CD14-positive monocyte (primary cell): ENCODE measurements at regions not wholly inside any gene's neighbourhood (a gene's known extent, or its start where the extent isn't known, plus 50 kb on each side); places are given as distances from the start of the nearest gene placed in this dataset.

ENCODE experiments used
- DNase-seq, 3 donors: peaks; one replicate each; pipeline ENCODE4 v3.0.0-alpha.2; 2011 to 2022
- H2AFZ ChIP-seq: 2 replicates; pipeline ENCODE4 v1.6.0; 2012; ENCODE audit warnings: mild to moderate bottlenecking, low read depth, low read length, inconsistent platforms; ENCODE audit not compliant: insufficient read depth, poor library complexity, severe bottlenecking
- H3K27ac ChIP-seq, 2 donors: 1 replicate in 1 of 2; 2 replicates in 1 of 2; pipeline ENCODE4 v1.5.1; 2012 to 2013; ENCODE audit warnings: low read length in 2 of 2, control low read depth in 1 of 2, inconsistent platforms in 1 of 2, low read depth in 1 of 2, mild to moderate bottlenecking in 1 of 2
- H3K27me3 ChIP-seq, 2 donors: one replicate each; pipeline versions ENCODE4 v1.6.0 to v1.6.1; 2011 to 2013; ENCODE audit warnings: low read length in 2 of 2; ENCODE audit not compliant: control insufficient read depth in 2 of 2, insufficient read depth in 2 of 2
- H3K36me3 ChIP-seq, 2 donors: replicated peaks in 1 of 2; 1 replicate in 1 of 2; 2 replicates in 1 of 2; pipeline versions ENCODE4 v1.5.1 to v1.6.1; 2012 to 2013; ENCODE audit warnings: low read length in 2 of 2, control low read depth in 1 of 2, inconsistent platforms in 1 of 2, mild to moderate bottlenecking in 1 of 2; ENCODE audit not compliant: insufficient read depth in 2 of 2, control insufficient read depth in 1 of 2
- H3K4me1 ChIP-seq, 2 donors: 1 replicate in 1 of 2; 2 replicates in 1 of 2; pipeline versions ENCODE4 v1.5.1 to v1.6.1; 2012 to 2013; ENCODE audit warnings: low read length in 2 of 2, control low read depth in 1 of 2, inconsistent platforms in 1 of 2, mild to moderate bottlenecking in 1 of 2, moderate library complexity in 1 of 2; ENCODE audit not compliant: insufficient read depth in 2 of 2, control insufficient read depth in 1 of 2
- H3K4me2 ChIP-seq: replicated peaks from 2 replicates; pipeline ENCODE3; 2012; ENCODE audit warnings: low read length, moderate library complexity, mild to moderate bottlenecking; ENCODE audit not compliant: poor library complexity, severe bottlenecking; ENCODE audit errors: extremely low read depth
- H3K4me3 ChIP-seq, 3 experiments: fragments of 200-600 bp in 1 of 3; sonication (generic) in 1 of 3; replicated peaks in 1 of 3; 1 replicate in 2 of 3; 2 replicates in 1 of 3; pipeline ENCODE4 v1.5.1; 2011 to 2013; ENCODE audit warnings: low read length in 3 of 3, mild to moderate bottlenecking in 3 of 3, control low read depth in 2 of 3, low read depth in 2 of 3, inconsistent platforms in 1 of 3, moderate library complexity in 1 of 3
- H3K79me2 ChIP-seq: 2 replicates; pipeline ENCODE4 v1.6.0; 2012; ENCODE audit warnings: mild to moderate bottlenecking, control low read depth, inconsistent platforms, low read length, moderate library complexity; ENCODE audit not compliant: insufficient read depth
- H3K9ac ChIP-seq: 2 replicates; pipeline ENCODE4 v1.6.0; 2017; ENCODE audit warnings: low read length, mild to moderate bottlenecking; ENCODE audit not compliant: insufficient read depth, poor library complexity, severe bottlenecking
- H3K9me3 ChIP-seq, 2 donors: replicated peaks in 1 of 2; 1 replicate in 1 of 2; 2 replicates in 1 of 2; pipeline versions ENCODE4 v1.5.1 to v1.6.1; 2012 to 2013; ENCODE audit warnings: low read length in 2 of 2, control low read depth in 1 of 2; ENCODE audit not compliant: control insufficient read depth in 1 of 2, insufficient read depth in 1 of 2
- H4K20me1 ChIP-seq: 2 replicates; pipeline ENCODE4 v1.6.0; 2012; ENCODE audit warnings: mild to moderate bottlenecking, low read length, control low read depth, moderate library complexity; ENCODE audit not compliant: insufficient read depth
- H3K27ac Mint-ChIP-seq, 7 donors: one replicate each; pipeline ENCODE4 v1.8.0; 2020; ENCODE audit warnings: mild to moderate bottlenecking in 7 of 7, mixed read lengths in 7 of 7, moderate library complexity in 6 of 7, inconsistent platforms in 2 of 7
- H3K27me3 Mint-ChIP-seq, 3 donors: one replicate each; pipeline ENCODE4 v1.8.0; 2021 to 2022; ENCODE audit warnings: low read depth in 3 of 3, mild to moderate bottlenecking in 3 of 3, mixed read lengths in 3 of 3, moderate library complexity in 3 of 3, inconsistent platforms in 1 of 3
- H3K36me3 Mint-ChIP-seq, 2 donors: one replicate each; pipeline ENCODE4 v1.8.0; 2020; ENCODE audit warnings: mixed read lengths in 2 of 2, inconsistent platforms in 1 of 2, mild to moderate bottlenecking in 1 of 2
- H3K4me1 Mint-ChIP-seq: one replicate; pipeline ENCODE4 v1.8.0; 2020; ENCODE audit warnings: mild to moderate bottlenecking, mixed read lengths
- H3K4me3 Mint-ChIP-seq, 2 donors: one replicate each; pipeline ENCODE4 v1.8.0; 2020; ENCODE audit warnings: mild to moderate bottlenecking in 2 of 2, mixed read lengths in 2 of 2, moderate library complexity in 1 of 2
- H3K9me3 Mint-ChIP-seq, 7 donors: one replicate each; pipeline ENCODE4 v1.8.0; 2020 to 2022; ENCODE audit warnings: mixed read lengths in 7 of 7, mild to moderate bottlenecking in 6 of 7, moderate library complexity in 6 of 7, inconsistent platforms in 2 of 7
- WGBS: methylation state at CpG from one replicate; pipeline ENCODE4 v1.1.5; 2013; ENCODE audit warnings: missing lambda C conversion rate; ENCODE audit not compliant: insufficient coverage; 5-methylcytosine and 5-hydroxymethylcytosine counted together
- intact Hi-C, 2 donors: fragments of 100-400 bp; cut with micrococcal nuclease; formaldehyde crosslinking; loops; one replicate each; pipeline versions ENCODE4 v1.15.0 to v1.15.1; 2023
- TF ChIP-seq, protein P1 (sequence below): fragments of 200-600 bp; IDR thresholded peaks from one replicate; pipeline ENCODE4 v1.8.0; 2022; ENCODE audit warnings: antibody characterized with exemption, mild to moderate bottlenecking

DNA sequence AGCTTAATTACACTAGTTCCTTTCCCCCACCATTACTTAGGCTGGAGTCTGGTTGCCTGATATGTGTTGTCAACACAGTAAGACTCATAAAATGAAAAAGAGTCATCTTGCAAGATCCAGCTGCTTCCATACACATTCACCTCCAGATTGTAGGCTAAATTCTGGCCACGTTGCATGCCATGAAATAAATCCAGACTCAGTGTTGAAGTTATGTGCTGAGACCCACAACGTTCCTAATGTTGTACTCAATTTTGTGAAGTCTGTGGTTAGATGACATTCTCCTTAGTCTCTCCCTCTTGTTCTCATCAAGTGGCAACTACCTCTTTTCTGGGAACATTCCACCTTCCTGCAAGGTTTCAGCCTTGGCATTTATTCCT is 212.3 kb downstream of the LMBRD1 start:
- peaks cover 2% of the 10 kb centered on the region for H3K4me1 Mint-ChIP-seq
- peaks cover 0 to 4% (median 0%) of the 10 kb centered on the region in 7 donors for H3K9me3 Mint-ChIP-seq
- Histone ChIP-seq H3K4me3 (no peak overlapping the region), H3K27ac (no peak overlapping the region), H3K27me3 (no peaks in the 10 kb centered on the region), H3K4me1 (no peaks in the 10 kb centered on the region), H3K79me2 (no peaks in the 10 kb centered on the region), H3K36me3 (no peaks in the 10 kb centered on the region), H4K20me1 (no peaks in the 10 kb centered on the region), H3K9me3 (no peaks in the 10 kb centered on the region), H3K4me2 (no peak overlapping the region), H2AFZ (no peak overlapping the region), H3K9ac (no peak overlapping the region)
- peaks cover 0 to 4% (median 3%) of the 10 kb centered on the region in 3 donors for H3K27me3 Mint-ChIP-seq
- no peaks in the 10 kb centered on the region for H3K36me3 Mint-ChIP-seq
- H3K27ac Mint-ChIP-seq, result no peak overlapping the region
- no peak overlapping the region for H3K4me3 Mint-ChIP-seq
- no peak for DNase-seq
- TF ChIP-seq, protein P1, sequence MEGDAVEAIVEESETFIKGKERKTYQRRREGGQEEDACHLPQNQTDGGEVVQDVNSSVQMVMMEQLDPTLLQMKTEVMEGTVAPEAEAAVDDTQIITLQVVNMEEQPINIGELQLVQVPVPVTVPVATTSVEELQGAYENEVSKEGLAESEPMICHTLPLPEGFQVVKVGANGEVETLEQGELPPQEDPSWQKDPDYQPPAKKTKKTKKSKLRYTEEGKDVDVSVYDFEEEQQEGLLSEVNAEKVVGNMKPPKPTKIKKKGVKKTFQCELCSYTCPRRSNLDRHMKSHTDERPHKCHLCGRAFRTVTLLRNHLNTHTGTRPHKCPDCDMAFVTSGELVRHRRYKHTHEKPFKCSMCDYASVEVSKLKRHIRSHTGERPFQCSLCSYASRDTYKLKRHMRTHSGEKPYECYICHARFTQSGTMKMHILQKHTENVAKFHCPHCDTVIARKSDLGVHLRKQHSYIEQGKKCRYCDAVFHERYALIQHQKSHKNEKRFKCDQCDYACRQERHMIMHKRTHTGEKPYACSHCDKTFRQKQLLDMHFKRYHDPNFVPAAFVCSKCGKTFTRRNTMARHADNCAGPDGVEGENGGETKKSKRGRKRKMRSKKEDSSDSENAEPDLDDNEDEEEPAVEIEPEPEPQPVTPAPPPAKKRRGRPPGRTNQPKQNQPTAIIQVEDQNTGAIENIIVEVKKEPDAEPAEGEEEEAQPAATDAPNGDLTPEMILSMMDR, result no peak
- no CpG with 5 or more reads among the region's 2 CpGs for WGBS
- intact Hi-C loops, result no loop called here

GRCh38 chr6:69581581-69581980 is 215.2 kb downstream of the LMBRD1 start:
- Histone ChIP-seq H3K4me2 (no peak overlapping the region), H3K4me3 (no peak overlapping the region), H3K9ac (no peak overlapping the region), H3K27ac (no peak overlapping the region), H3K27me3 (no peaks in the 10 kb centered on the region), H3K4me1 (no peaks in the 10 kb centered on the region), H2AFZ (no peak overlapping the region), H4K20me1 (no peaks in the 10 kb centered on the region), H3K36me3 (no peaks in the 10 kb centered on the region), H3K9me3 (no peaks in the 10 kb centered on the region), H3K79me2 (no peaks in the 10 kb centered on the region)
- TF ChIP-seq, protein P1, result no peak
- Mint-ChIP-seq H3K4me3 (no peak overlapping the region), H3K27ac (no peak overlapping the region), H3K4me1 (peaks cover 2% of the 10 kb centered on the region), H3K9me3 (peaks cover 0 to 2% (median 0%) of the 10 kb centered on the region in 7 donors), H3K36me3 (no peaks in the 10 kb centered on the region), H3K27me3 (peaks cover 0 to 2% (median 0%) of the 10 kb centered on the region in 3 donors)
- intact Hi-C loops, result no loop called here
- WGBS, result 93% methylated on average over 2 of the region's 4 CpGs
- no peak for DNase-seq
